MM.1S (cell line): ENCODE measurements at regions not wholly inside any gene's neighbourhood (a gene's known extent, or its start where the extent isn't known, plus 50 kb on each side); places are given as distances from the start of the nearest gene placed in this dataset.
"Not testable (repeated sequence)": the region's sequence is repeated elsewhere in the genome, so short reads cannot be mapped to it uniquely, and the experiment has no call there.

Experiments
- DNase-seq: peaks from one replicate; pipeline ENCODE4 v3.0.0-alpha.2; 2015
- H2AFZ ChIP-seq: fragments of 300-600 bp; sonication (generic); 2 replicates; pipeline ENCODE4 v1.6.0; 2016; ENCODE audit warnings: antibody characterized with exemption, low read length
- H3F3A ChIP-seq: fragments of 300-600 bp; sonication (generic); 2 replicates; pipeline ENCODE4 v1.6.1; 2016; ENCODE audit warnings: mild to moderate bottlenecking, antibody characterized with exemption, low read length, moderate library complexity, mixed read lengths; ENCODE audit not compliant: insufficient read depth
- H3K27ac ChIP-seq: fragments of 300-600 bp; sonication (generic); 2 replicates; pipeline ENCODE4 v1.5.1; 2016; ENCODE audit warnings: mild to moderate bottlenecking, low read length
- H3K27me3 ChIP-seq: fragments of 300-600 bp; sonication (generic); replicated peaks from 2 replicates; pipeline ENCODE4 v1.6.0; 2016; ENCODE audit warnings: low read length; ENCODE audit not compliant: insufficient read depth
- H3K36me3 ChIP-seq: fragments of 300-600 bp; sonication (generic); replicated peaks from 2 replicates; pipeline ENCODE4 v1.6.1; 2016; ENCODE audit warnings: mild to moderate bottlenecking, low read length, mixed read lengths; ENCODE audit not compliant: insufficient read depth
- H3K4me1 ChIP-seq: fragments of 300-600 bp; sonication (generic); 2 replicates; pipeline ENCODE4 v1.6.1; 2016; ENCODE audit warnings: low read length, mixed read lengths
- H3K4me2 ChIP-seq: fragments of 300-600 bp; sonication (generic); 2 replicates; pipeline ENCODE4 v1.6.0; 2016; ENCODE audit warnings: low read depth, low read length
- H3K4me3 ChIP-seq: fragments of 300-600 bp; sonication (generic); 2 replicates; pipeline ENCODE4 v1.5.1; 2016; ENCODE audit warnings: low read length, mixed read lengths
- H3K79me2 ChIP-seq: fragments of 300-600 bp; sonication (generic); 2 replicates; pipeline ENCODE4 v1.6.1; 2016; ENCODE audit warnings: mixed run types, low read length, mixed read lengths
- H3K9ac ChIP-seq: fragments of 300-600 bp; sonication (generic); 2 replicates; pipeline ENCODE4 v1.6.1; 2016; ENCODE audit warnings: low read length, mixed read lengths
- H3K9me2 ChIP-seq: fragments of 300-600 bp; sonication (generic); replicated peaks from 2 replicates; pipeline ENCODE4 v1.6.1; 2016; ENCODE audit warnings: mild to moderate bottlenecking, low read length, mixed read lengths; ENCODE audit not compliant: insufficient read depth
- H3K9me3 ChIP-seq: fragments of 300-600 bp; sonication (generic); replicated peaks from 2 replicates; pipeline ENCODE4 v1.6.1; 2016; ENCODE audit warnings: mild to moderate bottlenecking, low read length, mixed read lengths; ENCODE audit not compliant: insufficient read depth
- H4K20me1 ChIP-seq: fragments of 300-600 bp; sonication (generic); 2 replicates; pipeline ENCODE4 v1.6.1; 2016; ENCODE audit warnings: mild to moderate bottlenecking, low read length, moderate library complexity, mixed read lengths; ENCODE audit not compliant: insufficient read depth
- CTCF ChIP-seq: fragments of 300-600 bp; sonication (generic); IDR thresholded peaks from 2 replicates; pipeline ENCODE4 v1.5.1; 2016; ENCODE audit warnings: antibody characterized with exemption, low read length, mixed read lengths
- EZH2 ChIP-seq: fragments of 300-600 bp; sonication (generic); optimal IDR thresholded peaks from 2 replicates; pipeline ENCODE3; 2017; ENCODE audit warnings: low read depth, mild to moderate bottlenecking, antibody characterized with exemption, low read length, mixed read lengths
- EZH2phosphoT487 ChIP-seq: fragments of 300-600 bp; sonication (generic); IDR thresholded peaks from 2 replicates; pipeline ENCODE4 v1.6.1; 2018; ENCODE audit warnings: antibody characterized with exemption, low read length

GRCh38 chr6:106785298-106785697 is 155.9 kb downstream of the QRSL1 start:
- H3K9me2 ChIP-seq, result no peaks in the 10 kb centered on the region
- no peak overlapping the region for H3K9ac ChIP-seq
- TF ChIP-seq CTCF (no peak), EZH2 (no peak), EZH2phosphoT487 (no peak)
- H3K4me3 ChIP-seq, result no peak overlapping the region
- no peaks in the 10 kb centered on the region for H3K27me3 ChIP-seq
- no peaks in the 10 kb centered on the region for H3K36me3 ChIP-seq
- no peak overlapping the region for H3K27ac ChIP-seq
- no peaks in the 10 kb centered on the region for H4K20me1 ChIP-seq
- no peak for DNase-seq
- no peaks in the 10 kb centered on the region for H3F3A ChIP-seq
- no peak overlapping the region for H2AFZ ChIP-seq
- H3K4me2 ChIP-seq, result no peak overlapping the region
- no peaks in the 10 kb centered on the region for H3K79me2 ChIP-seq
- no peaks in the 10 kb centered on the region for H3K4me1 ChIP-seq
- H3K9me3 ChIP-seq, result no peaks in the 10 kb centered on the region

- Histone ChIP-seq H3K4me2 (no peak overlapping the region), H3K36me3 (no peaks in the 10 kb centered on the region), H3K27ac (no peak overlapping the region), H3K4me3 (no peak overlapping the region), H3K9me2 (no peaks in the 10 kb centered on the region), H3K27me3 (no peaks in the 10 kb centered on the region), H3K4me1 (no peaks in the 10 kb centered on the region), H3K9ac (no peak overlapping the region), H4K20me1 (no peaks in the 10 kb centered on the region), H3K79me2 (no peaks in the 10 kb centered on the region), H3K9me3 (no peaks in the 10 kb centered on the region), H3F3A (no peaks in the 10 kb centered on the region), H2AFZ (no peak overlapping the region)
- no peak for DNase-seq
- no peak for TF ChIP-seq EZH2
- no peak for TF ChIP-seq CTCF
- TF ChIP-seq EZH2phosphoT487, result no peak
Measured at GRCh38 chr6:106783640-106784566, 154.5 kb downstream of the QRSL1 start.

- no peak overlapping the region for H3K4me2 ChIP-seq
- H4K20me1 ChIP-seq, result no peaks in the 10 kb centered on the region
- no peaks in the 10 kb centered on the region for H3K36me3 ChIP-seq
- H3K9ac ChIP-seq, result no peak overlapping the region
- no peaks in the 10 kb centered on the region for H3K27me3 ChIP-seq
- TF ChIP-seq EZH2 (no peak), EZH2phosphoT487 (no peak), CTCF (no peak)
- no peak for DNase-seq
- H3K4me1 ChIP-seq, result no peaks in the 10 kb centered on the region
- H3F3A ChIP-seq, result no peaks in the 10 kb centered on the region
- H3K9me2 ChIP-seq, result no peaks in the 10 kb centered on the region
- no peak overlapping the region for H3K4me3 ChIP-seq
- no peaks in the 10 kb centered on the region for H3K79me2 ChIP-seq
- H3K27ac ChIP-seq, result no peak overlapping the region
- H3K9me3 ChIP-seq, result no peaks in the 10 kb centered on the region
- no peak overlapping the region for H2AFZ ChIP-seq
Measured at GRCh38 chr6:106782536-106783285, 153.3 kb downstream of the QRSL1 start.

- H3F3A ChIP-seq, result not testable (repeated sequence)
Measured at GRCh38 chr6:106779552-106779951, 150.2 kb downstream of the QRSL1 start.

More at GRCh38 chr6:106779552-106779951, 150.2 kb downstream of the QRSL1 start:
- not testable (repeated sequence) for H2AFZ ChIP-seq, DNase-seq, H3K9me2 ChIP-seq, H3K36me3 ChIP-seq, H3K4me3 ChIP-seq, H3K4me2 ChIP-seq, H3K9me3 ChIP-seq, H3K4me1 ChIP-seq, H4K20me1 ChIP-seq, H3K27ac ChIP-seq, H3K79me2 ChIP-seq, H3K27me3 ChIP-seq, H3K9ac ChIP-seq
